HG03469 (cell line): ENCODE measurements at regions not wholly inside any gene's neighbourhood (a gene's known extent, or its start where the extent isn't known, plus 50 kb on each side); places are given as distances from the start of the nearest gene placed in this dataset.

Source experiments
- ATAC-seq: cut with Tn5 transposase; IDR thresholded peaks from one replicate; pipeline ENCODE4 v1.9.1; 2021; ENCODE audit warnings: mild to moderate bottlenecking, moderate library complexity, moderate number of reproducible peaks; ENCODE audit not compliant: unreplicated experiment

GRCh38 chr1:83813576-83813975 lies 185.4 kb downstream of the TTLL7 start:
- no peak for ATAC-seq

GRCh38 chr1:83810144-83810543 lies 188.8 kb downstream of the TTLL7 start:
- no peak for ATAC-seq

- no peak for ATAC-seq
Measured at GRCh38 chr1:83808536-83808935, 190.4 kb downstream of the TTLL7 start.

- ATAC-seq: no peak
Measured at GRCh38 chr1:83807821-83808220, 191.1 kb downstream of the TTLL7 start.

- no peak for ATAC-seq
Measured at GRCh38 chr1:83807231-83807630, 191.7 kb downstream of the TTLL7 start.

- no peak for ATAC-seq
Measured at GRCh38 chr1:83805921-83806320, 193.0 kb downstream of the TTLL7 start.

GRCh38 chr1:83802460-83803152 lies 196.3 kb downstream of the TTLL7 start:
- ATAC-seq: no peak

GRCh38 chr1:83802023-83802422 lies 196.9 kb downstream of the TTLL7 start:
- ATAC-seq: no peak

GRCh38 chr1:83800066-83800465 lies 198.9 kb downstream of the TTLL7 start:
- no peak for ATAC-seq

GRCh38 chr1:83799594-83799993 lies 199.3 kb downstream of the TTLL7 start:
- no peak for ATAC-seq

GRCh38 chr1:83798965-83799364 lies 200.0 kb downstream of the TTLL7 start:
- no peak for ATAC-seq

GRCh38 chr1:83796409-83796808 lies 202.5 kb downstream of the TTLL7 start:
- no peak for ATAC-seq

GRCh38 chr1:83794384-83794783 lies 204.5 kb downstream of the TTLL7 start:
- ATAC-seq: peak; percentile 61

- no peak for ATAC-seq
Measured at GRCh38 chr1:83791821-83792437, 207.0 kb downstream of the TTLL7 start.

- ATAC-seq: no peak
Measured at GRCh38 chr1:83790446-83790845, 208.5 kb downstream of the TTLL7 start.

GRCh38 chr1:83787246-83787998 lies 211.5 kb downstream of the TTLL7 start:
- ATAC-seq: no peak

GRCh38 chr1:83781667-83782066 lies 217.3 kb downstream of the TTLL7 start:
- ATAC-seq: no peak

- no peak for ATAC-seq
Measured at GRCh38 chr1:83779565-83779964, 219.4 kb downstream of the TTLL7 start.

GRCh38 chr1:83777758-83778101 lies 221.2 kb downstream of the TTLL7 start:
- ATAC-seq: no peak

GRCh38 chr1:83776913-83777757 lies 221.8 kb downstream of the TTLL7 start:
- ATAC-seq: no peak

GRCh38 chr1:83775977-83776603 lies 222.8 kb downstream of the TTLL7 start:
- no peak for ATAC-seq
